Body of pancreas (tissue), 4 donors: ENCODE measurements at regions not wholly inside any gene's neighbourhood (a gene's known extent, or its start where the extent isn't known, plus 50 kb on each side); places are given as distances from the start of the nearest gene placed in this dataset.

Experiments
- ATAC-seq: fragments of 150-250 bp; one replicate; pipeline ENCODE4 v1.9.1; 2016
- DNase-seq, 4 donors: peaks; one replicate each; pipeline ENCODE4 v3.0.0-alpha.2; 2019
- H3K27ac ChIP-seq, 4 donors: fragments of 200-600 bp; sonication (generic); 1 replicate in 3 of 4; 2 replicates in 1 of 4; pipeline versions ENCODE4 v1.5.1 to v1.6.1; 2016 to 2019; ENCODE audit warnings: mild to moderate bottlenecking in 1 of 4, mixed read lengths in 1 of 4, moderate library complexity in 1 of 4
- H3K27me3 ChIP-seq, 2 donors: fragments of 200-600 bp; sonication (generic); one replicate each; pipeline ENCODE4 v1.6.0; 2016; ENCODE audit warnings: mild to moderate bottlenecking in 1 of 2
- H3K36me3 ChIP-seq, 2 donors: fragments of 200-600 bp; sonication (generic); replicated peaks in 1 of 2; 2 replicates each; pipeline ENCODE4 v1.5.1; 2016; ENCODE audit warnings: low read depth in 2 of 2; ENCODE audit not compliant: insufficient read depth in 1 of 2
- H3K4me1 ChIP-seq: fragments of 200-600 bp; sonication (generic); one replicate; pipeline ENCODE4 v1.6.0; 2016
- H3K4me3 ChIP-seq, 2 donors: fragments of 200-600 bp; sonication (generic); 1 replicate in 1 of 2; 2 replicates in 1 of 2; pipeline ENCODE4 v1.5.1; 2016 to 2019
- H3K9me3 ChIP-seq, 3 donors: fragments of 200-600 bp; sonication (generic); 1 replicate in 2 of 3; 2 replicates in 1 of 3; pipeline ENCODE4 v1.5.1; 2016
- CTCF ChIP-seq, 7 experiments: fragments of 450-650 bp in 4 of 7; fragments of 200-600 bp in 3 of 7; sonication (generic) in 3 of 7; IDR thresholded peaks; one replicate each; pipeline ENCODE4 v1.5.1; 2016 to 2019; ENCODE audit warnings: antibody characterized with exemption in 7 of 7
- POLR2A ChIP-seq, 3 donors: fragments of 450-650 bp; IDR thresholded peaks; one replicate each; pipeline ENCODE4 v1.6.1; 2016; ENCODE audit warnings: antibody characterized with exemption in 3 of 3, mild to moderate bottlenecking in 2 of 3
- WGBS, 2 donors: methylation state at CpG; one replicate each; pipeline ENCODE4 v1.1.5; 2017; 5-methylcytosine and 5-hydroxymethylcytosine counted together
- intact Hi-C: fragments of 100-400 bp; cut with DNase I; formaldehyde crosslinking; loops from one replicate; pipeline ENCODE4 v1.15.1; 2023

- ATAC-seq (no peak), DNase-seq (no peak)
- no peaks in the 10 kb centered on the region for H3K27me3 ChIP-seq
- no peaks in the 10 kb centered on the region for H3K9me3 ChIP-seq
- no peak overlapping the region for H3K4me3 ChIP-seq
- H3K27ac ChIP-seq = no peak overlapping the region
- H3K36me3 ChIP-seq = no peaks in the 10 kb centered on the region
- no peak for TF ChIP-seq POLR2A (IDR thresholded peaks at IDR 0.05)
- no peak for TF ChIP-seq CTCF (IDR thresholded peaks at IDR 0.05)
- 74 to 83% methylated on average over 8 to 12 of the region's 12 CpGs for WGBS, 2 donors
- intact Hi-C loops = no loop called here
- H3K4me1 ChIP-seq = no peaks in the 10 kb centered on the region
These were observed 52.7 kb upstream of the POLG start for GRCh38 chr15:89387140-89387903.

- Histone ChIP-seq H3K36me3 (no peaks in the 10 kb centered on the region), H3K9me3 (no peaks in the 10 kb centered on the region), H3K4me3 (no peak overlapping the region), H3K27me3 (no peaks in the 10 kb centered on the region), H3K27ac (no peak overlapping the region), H3K4me1 (no peaks in the 10 kb centered on the region)
- no peak for DNase-seq
- TF ChIP-seq CTCF (IDR thresholded peaks at IDR 0.05) (no peak), POLR2A (IDR thresholded peaks at IDR 0.05) (no peak)
- WGBS, 2 donors = 76 to 87% methylated on average over 8 to 9 of the region's 10 CpGs
- no peak for ATAC-seq
- intact Hi-C loops = no loop called here
These were observed 51.1 kb upstream of the POLG start for GRCh38 chr15:89385596-89386331.
